Endothelial cell of umbilical vein (primary cell): ENCODE measurements at regions not wholly inside any gene's neighbourhood (a gene's known extent, or its start where the extent isn't known, plus 50 kb on each side); places are given as distances from the start of the nearest gene placed in this dataset.

Source experiments
- BruUV-seq: library from RNA; stranded (reverse); fragments of 400-500 nt; replicated peaks from 2 replicates; lab custom pipeline; 2021; lab: Mats Ljungman, UMichigan
- CTCF ChIA-PET: fragments of 300-600, 350-600 bp; sonication (Branson Sonifier 250); formaldehyde crosslinking; loops from one replicate; lab custom pipeline; 2021; ENCODE audit warnings: antibody characterized with exemption, inconsistent platforms; lab: Charles Lee
- POLR2A ChIA-PET: fragments of 300-600, 350-600 bp; sonication (Branson Sonifier 250); formaldehyde crosslinking; loops from one replicate; lab custom pipeline; 2021; ENCODE audit warnings: antibody characterized with exemption, inconsistent platforms; lab: Charles Lee
- DNase-seq: peaks from one replicate; pipeline ENCODE4 v3.0.0-alpha.2; 2011; ENCODE audit warnings: low read depth, low spot score
- FAIRE-seq: peaks from 2 replicates; lab custom pipeline; 2011; peaks lifted over from hg19 to GRCh38; lab: Jason Lieb, UNC
- H2AFZ ChIP-seq: 2 replicates; pipeline ENCODE4 v1.6.0; 2012; ENCODE audit warnings: low read depth, low read length, control low read depth, inconsistent platforms
- H3K27ac ChIP-seq: 2 replicates; pipeline ENCODE4 v1.5.1; 2011; ENCODE audit warnings: low read depth, mild to moderate bottlenecking, control low read depth, low read length, moderate library complexity; ENCODE audit not compliant: insufficient read depth
- H3K27me3 ChIP-seq, 2 experiments: 2 replicates each; pipeline versions ENCODE4 v1.6.0 to v1.6.1; 2011; ENCODE audit warnings: low read length in 2 of 2, mixed read lengths in 1 of 2; ENCODE audit not compliant: control insufficient read depth in 2 of 2, insufficient read depth in 2 of 2
- H3K36me3 ChIP-seq, 2 experiments: 2 replicates in 1 of 2; 3 replicates in 1 of 2; pipeline ENCODE4 v1.5.1; 2011; ENCODE audit warnings: low read length in 2 of 2, mild to moderate bottlenecking in 1 of 2, moderate library complexity in 1 of 2; ENCODE audit not compliant: control insufficient read depth in 2 of 2, insufficient read depth in 2 of 2; ENCODE audit errors: extremely low read depth in 1 of 2
- H3K4me1 ChIP-seq: 3 replicates; pipeline ENCODE4 v1.5.1; 2011; ENCODE audit warnings: mild to moderate bottlenecking, low read length; ENCODE audit not compliant: control insufficient read depth, insufficient read depth; ENCODE audit errors: extremely low read depth
- H3K4me2 ChIP-seq: 2 replicates; pipeline ENCODE4 v1.6.1; 2011; ENCODE audit warnings: low read length, control low read depth, mixed read lengths; ENCODE audit not compliant: insufficient read depth
- H3K4me3 ChIP-seq, 3 experiments: fragments of 200-600 bp in 1 of 3; sonication (generic), shearing (Covaris generic) in 1 of 3; replicated peaks in 1 of 3; 2 replicates each; pipeline ENCODE4 v1.5.1; 2011 to 2016; ENCODE audit warnings: control low read depth in 3 of 3, low read length in 3 of 3, mild to moderate bottlenecking in 2 of 3, inconsistent platforms in 1 of 3, low read depth in 1 of 3, moderate library complexity in 1 of 3; ENCODE audit not compliant: insufficient read depth in 1 of 3
- H3K79me2 ChIP-seq: 2 replicates; pipeline ENCODE4 v1.6.0; 2012; ENCODE audit warnings: low read length, inconsistent platforms; ENCODE audit not compliant: control insufficient read depth, insufficient read depth
- H3K9ac ChIP-seq: replicated peaks from 2 replicates; pipeline ENCODE3; 2011; ENCODE audit warnings: low read length, control low read depth; ENCODE audit not compliant: insufficient read depth; ENCODE audit errors: extremely low read depth
- H3K9me1 ChIP-seq: replicated peaks from 3 replicates; pipeline ENCODE4 v1.6.0; 2011; ENCODE audit warnings: mild to moderate bottlenecking, low read length; ENCODE audit not compliant: control insufficient read depth, insufficient read depth; ENCODE audit errors: extremely low read depth
- H3K9me3 ChIP-seq: replicated peaks from 2 replicates; pipeline ENCODE4 v1.5.1; 2012; ENCODE audit warnings: low read length, inconsistent platforms; ENCODE audit not compliant: control insufficient read depth, insufficient read depth
- H4K20me1 ChIP-seq: replicated peaks from 2 replicates; pipeline ENCODE3; 2011; ENCODE audit warnings: mild to moderate bottlenecking, low read length; ENCODE audit not compliant: control insufficient read depth, insufficient read depth; ENCODE audit errors: extremely low read depth
- CTCF ChIP-seq, 2 donors: IDR thresholded peaks; 1 replicate in 1 of 2; 2 replicates in 1 of 2; pipeline ENCODE4 v1.5.1; 2011; ENCODE audit warnings: low read length in 2 of 2, mild to moderate bottlenecking in 2 of 2, moderate library complexity in 2 of 2, control low read depth in 1 of 2, inconsistent platforms in 1 of 2, low read depth in 1 of 2; ENCODE audit not compliant: insufficient read depth in 1 of 2; ENCODE audit errors: extremely low read depth in 1 of 2
- EZH2 ChIP-seq: IDR thresholded peaks from 2 replicates; pipeline ENCODE4 v1.6.1; 2012; ENCODE audit warnings: borderline replicate concordance, low read depth, mild to moderate bottlenecking, moderate library complexity, low read length, inconsistent platforms; ENCODE audit not compliant: severe bottlenecking
- FOS ChIP-seq: IDR thresholded peaks from 2 replicates; pipeline ENCODE4 v1.6.1; 2011; ENCODE audit warnings: mild to moderate bottlenecking, low read length, moderate library complexity, borderline replicate concordance; ENCODE audit not compliant: insufficient read depth
- GATA2 ChIP-seq: IDR thresholded peaks from 2 replicates; pipeline ENCODE4 v1.7.0; 2011; ENCODE audit warnings: low read depth, mild to moderate bottlenecking, moderate library complexity, mixed read lengths, low read length; ENCODE audit not compliant: insufficient read length, insufficient read depth
- JUN ChIP-seq: IDR thresholded peaks from 2 replicates; pipeline ENCODE4 v1.6.1; 2011; ENCODE audit warnings: borderline replicate concordance, low read depth; ENCODE audit not compliant: insufficient read length, insufficient read depth
- MYC ChIP-seq: IDR thresholded peaks from one replicate; pipeline ENCODE4 v1.6.1; 2011; ENCODE audit warnings: mild to moderate bottlenecking, low read depth, low read length
- POLR2A ChIP-seq: IDR thresholded peaks from 2 replicates; pipeline ENCODE4 v1.6.1; 2012; ENCODE audit warnings: low read depth, mild to moderate bottlenecking, control low read depth, low read length
- POLR2AphosphoS5 ChIP-seq: IDR thresholded peaks from 2 replicates; pipeline ENCODE4 v1.6.1; 2012; ENCODE audit warnings: low read depth, mild to moderate bottlenecking, control low read depth, low read length, moderate library complexity; ENCODE audit not compliant: insufficient read depth
- dilution Hi-C: fragments of 300-500 bp; cut with MboI; formaldehyde crosslinking; loops from one replicate; pipeline ENCODE4 v1.15.0; 2019; ENCODE audit warnings: low sequenced_read_pairs; ENCODE audit not compliant: extremely low pct_ligation_motif_present
- intact Hi-C: fragments of 100-400 bp; cut with micrococcal nuclease; formaldehyde crosslinking; loops from one replicate; pipeline ENCODE4 v1.10.0; 2022
- TF ChIP-seq, protein P1 (sequence below): IDR thresholded peaks from 2 replicates; pipeline ENCODE4 v1.6.1; 2011; ENCODE audit not compliant: insufficient read depth, insufficient read length

DNA sequence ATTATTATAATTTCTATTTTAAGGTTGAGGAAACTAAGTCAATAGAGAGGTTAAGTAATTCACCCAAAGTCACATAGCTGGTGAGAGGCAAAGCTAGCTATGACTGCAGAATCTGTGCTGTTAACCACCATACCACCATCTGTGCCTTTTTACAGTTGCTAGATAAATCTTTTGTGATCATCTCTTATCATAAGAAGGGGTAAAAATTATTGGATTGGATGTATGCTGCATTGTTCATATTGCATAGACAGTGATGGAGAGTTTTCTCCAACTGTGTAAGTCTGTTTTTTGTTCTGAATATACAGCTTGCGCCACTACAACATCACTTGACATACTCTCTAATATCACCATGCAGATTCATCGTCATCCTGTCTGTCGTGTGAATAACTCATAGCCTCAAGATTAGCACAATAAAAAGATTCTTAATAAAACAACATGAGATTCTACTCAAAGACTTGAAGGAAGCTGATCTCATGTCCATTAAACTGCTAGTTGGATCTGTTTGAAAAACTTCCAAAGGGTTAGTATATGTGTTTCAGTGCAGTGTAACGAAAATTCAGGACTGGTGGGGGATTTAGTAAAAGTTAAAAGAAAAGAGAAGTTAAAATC lies 495.9 kb downstream of the SPRY1 start:
- FAIRE-seq (peak; percentile 37), DNase-seq (peak; percentile 61)
- Histone ChIP-seq H2AFZ (peak overlapping the region; percentile 7), H3K9me1 (no peaks in the 10 kb centered on the region), H3K36me3 (no peaks in the 10 kb centered on the region), H3K79me2 (no peaks in the 10 kb centered on the region), H3K4me1 (peaks cover 63% of the 10 kb centered on the region), H3K9me3 (no peaks in the 10 kb centered on the region), H3K4me3 (peak overlapping the region in 1 of 3 experiments; percentile 2), H3K9ac (peak overlapping the region; percentile 89), H3K27me3 (no peaks in the 10 kb centered on the region), H3K4me2 (peak overlapping the region; percentile 93), H4K20me1 (no peaks in the 10 kb centered on the region), H3K27ac (peak overlapping the region; percentile 96)
- TF ChIP-seq POLR2A = no peak
- no peak for TF ChIP-seq GATA2
- TF ChIP-seq FOS = no peak
- TF ChIP-seq JUN = no peak
- no peak for TF ChIP-seq EZH2
- TF ChIP-seq POLR2AphosphoS5 = no peak
- TF ChIP-seq, protein P1, sequence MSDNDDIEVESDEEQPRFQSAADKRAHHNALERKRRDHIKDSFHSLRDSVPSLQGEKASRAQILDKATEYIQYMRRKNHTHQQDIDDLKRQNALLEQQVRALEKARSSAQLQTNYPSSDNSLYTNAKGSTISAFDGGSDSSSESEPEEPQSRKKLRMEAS = no peak
- no peak for TF ChIP-seq MYC
- TF ChIP-seq CTCF (IDR thresholded peaks at IDR 0.05; ENCODE audit: extremely low read depth in 1 of 2, insufficient read depth in 1 of 2, low read depth in 1 of 2, low read length in 2 of 2) = no peak
- no TSS peak for BruUV-seq
- ChIA-PET POLR2A (no interaction called here), CTCF (interaction anchor here (1.0 to 1.2 kb wide), 2 partner anchors 11 to 19 kb away, joined by 3 read pairs; no protein-coding TSS in a partner anchor)
- dilution Hi-C loops (no loop called here), intact Hi-C loops (loop anchor here (2.0 to 5.0 kb wide), 3 partner anchors 120 to 496 kb away; partner anchors contain the start of gene SPRY1)
